Stimulated activated naive CD8-positive, alpha-beta T cell treated with anti-CD3 and anti-CD28 coated beads, Interleukin-15, Interleukin-2, amounts not matched to agents 100 ng/mL and 50 ng/mL, for 24 hours (primary cell): ENCODE measurements at regions not wholly inside any gene's neighbourhood (a gene's known extent, or its start where the extent isn't known, plus 50 kb on each side); places are given as distances from the start of the nearest gene placed in this dataset.

Experiments
- H3K27ac Mint-ChIP-seq: one replicate; pipeline ENCODE4 v1.8.0; 2021; ENCODE audit warnings: mild to moderate bottlenecking, mixed read lengths
- H3K27me3 Mint-ChIP-seq: one replicate; pipeline ENCODE4 v1.8.0; 2021; ENCODE audit warnings: mixed read lengths
- H3K36me3 Mint-ChIP-seq: one replicate; pipeline ENCODE4 v1.8.0; 2021; ENCODE audit warnings: low read depth, mixed read lengths
- H3K4me1 Mint-ChIP-seq: one replicate; pipeline ENCODE4 v1.8.0; 2021; ENCODE audit warnings: low read depth, mixed read lengths
- H3K4me3 Mint-ChIP-seq: one replicate; pipeline ENCODE4 v1.8.0; 2021; ENCODE audit warnings: mild to moderate bottlenecking, mixed read lengths
- H3K9me3 Mint-ChIP-seq: one replicate; pipeline ENCODE4 v1.8.0; 2021; ENCODE audit warnings: mixed read lengths

DNA sequence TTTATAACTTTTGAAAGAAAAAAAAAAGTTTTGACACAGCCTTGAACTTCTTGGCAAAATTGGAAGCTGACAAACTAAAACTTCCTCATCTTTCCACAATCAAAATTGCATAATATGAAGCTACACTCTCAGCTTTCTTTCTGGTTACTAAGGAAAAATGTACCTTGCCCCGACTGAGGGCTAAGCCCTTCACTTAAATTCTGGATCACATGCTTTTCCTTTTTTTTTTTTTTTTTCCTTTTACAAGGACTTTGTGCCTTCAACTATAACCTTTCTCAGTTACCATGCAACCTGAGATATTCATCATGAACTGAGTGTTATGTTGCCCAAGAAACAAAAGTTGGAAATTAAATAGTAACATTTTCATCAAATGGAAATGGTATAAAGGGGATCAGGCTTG lies 188.5 kb upstream of the CARD18 start:
- H3K9me3 Mint-ChIP-seq: no peaks in the 10 kb centered on the region
- no peaks in the 10 kb centered on the region for H3K36me3 Mint-ChIP-seq
- H3K4me1 Mint-ChIP-seq: no peaks in the 10 kb centered on the region
- no peaks in the 10 kb centered on the region for H3K27me3 Mint-ChIP-seq
- H3K4me3 Mint-ChIP-seq: no peak overlapping the region
- H3K27ac Mint-ChIP-seq: no peak overlapping the region

DNA sequence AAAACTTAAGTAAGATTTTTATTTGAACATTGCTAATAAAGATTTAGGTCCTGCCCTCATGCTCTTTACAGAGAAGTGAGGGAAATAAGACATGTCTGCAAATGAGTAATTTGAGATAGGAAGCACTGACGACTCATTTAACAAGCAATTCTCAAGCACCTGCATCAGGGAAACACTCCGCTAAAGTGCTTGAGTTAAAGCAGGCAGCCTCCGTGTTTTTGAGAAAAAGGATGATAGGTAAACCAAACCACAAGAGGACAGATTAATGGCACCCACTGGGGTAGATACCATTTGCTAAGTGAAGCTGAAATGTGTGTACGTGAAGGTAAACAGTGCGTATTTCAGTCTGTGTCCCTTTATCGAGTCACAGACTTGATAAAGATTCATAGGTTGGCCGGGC lies 184.6 kb upstream of the CARD18 start:
- Mint-ChIP-seq H3K27me3 (peaks cover 7% of the 10 kb centered on the region), H3K4me1 (no peaks in the 10 kb centered on the region), H3K4me3 (no peak overlapping the region), H3K9me3 (no peaks in the 10 kb centered on the region), H3K36me3 (no peaks in the 10 kb centered on the region), H3K27ac (no peak overlapping the region)

GRCh38 chr11:105321696-105322095 lies 182.1 kb upstream of the CARD18 start:
- no peaks in the 10 kb centered on the region for H3K4me1 Mint-ChIP-seq
- no peak overlapping the region for H3K4me3 Mint-ChIP-seq
- peaks cover 7% of the 10 kb centered on the region for H3K27me3 Mint-ChIP-seq
- no peaks in the 10 kb centered on the region for H3K9me3 Mint-ChIP-seq
- no peaks in the 10 kb centered on the region for H3K36me3 Mint-ChIP-seq
- H3K27ac Mint-ChIP-seq: no peak overlapping the region

- no peaks in the 10 kb centered on the region for H3K27me3 Mint-ChIP-seq
- no peaks in the 10 kb centered on the region for H3K9me3 Mint-ChIP-seq
- H3K27ac Mint-ChIP-seq: no peak overlapping the region
- H3K4me3 Mint-ChIP-seq: no peak overlapping the region
- no peaks in the 10 kb centered on the region for H3K36me3 Mint-ChIP-seq
- H3K4me1 Mint-ChIP-seq: no peaks in the 10 kb centered on the region
Observed at GRCh38 chr11:105315287-105315686, 175.7 kb upstream of the CARD18 start.

- Mint-ChIP-seq H3K9me3 (no peaks in the 10 kb centered on the region), H3K4me1 (no peaks in the 10 kb centered on the region), H3K27ac (no peak overlapping the region), H3K4me3 (no peak overlapping the region), H3K36me3 (no peaks in the 10 kb centered on the region), H3K27me3 (no peaks in the 10 kb centered on the region)
Observed at GRCh38 chr11:105312266-105312665, 172.7 kb upstream of the CARD18 start.

GRCh38 chr11:105298630-105299029 lies 159.1 kb upstream of the CARD18 start:
- H3K4me3 Mint-ChIP-seq: no peak overlapping the region
- peaks cover 3% of the 10 kb centered on the region for H3K9me3 Mint-ChIP-seq
- H3K27me3 Mint-ChIP-seq: peaks cover 11% of the 10 kb centered on the region
- H3K27ac Mint-ChIP-seq: peak overlapping the region; percentile 71
- no peaks in the 10 kb centered on the region for H3K36me3 Mint-ChIP-seq
- peaks cover 25% of the 10 kb centered on the region for H3K4me1 Mint-ChIP-seq

- H3K27me3 Mint-ChIP-seq: peaks cover 10% of the 10 kb centered on the region
- H3K9me3 Mint-ChIP-seq: peaks cover 3% of the 10 kb centered on the region
- H3K27ac Mint-ChIP-seq: peak overlapping the region; percentile 71
- H3K4me1 Mint-ChIP-seq: peaks cover 25% of the 10 kb centered on the region
- H3K4me3 Mint-ChIP-seq: no peak overlapping the region
- H3K36me3 Mint-ChIP-seq: no peaks in the 10 kb centered on the region
Observed at GRCh38 chr11:105298174-105298573, 158.6 kb upstream of the CARD18 start.

DNA sequence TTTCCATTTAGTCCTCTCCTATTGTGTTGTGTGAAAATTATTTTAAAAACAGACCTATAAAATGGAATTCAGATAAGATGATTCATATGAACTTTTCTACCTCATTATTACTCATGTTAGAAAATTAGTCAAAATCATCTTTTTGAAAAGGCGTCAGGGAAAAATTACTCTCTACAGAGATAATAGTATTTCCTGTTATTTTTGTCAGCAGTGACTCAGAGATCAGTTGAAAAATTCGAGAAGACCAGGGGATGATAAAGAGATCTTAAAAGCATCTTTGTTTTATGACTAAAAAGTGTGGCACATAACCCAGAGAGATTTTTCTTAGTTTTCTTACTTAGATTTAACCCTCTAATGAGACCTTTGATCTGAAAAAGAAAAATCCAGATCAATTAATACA lies 157.9 kb upstream of the CARD18 start:
- peaks cover 3% of the 10 kb centered on the region for H3K9me3 Mint-ChIP-seq
- H3K36me3 Mint-ChIP-seq: no peaks in the 10 kb centered on the region
- H3K27me3 Mint-ChIP-seq: peaks cover 8% of the 10 kb centered on the region
- H3K4me3 Mint-ChIP-seq: peak overlapping the region; percentile 28
- peak overlapping the region; percentile 81 for H3K27ac Mint-ChIP-seq
- H3K4me1 Mint-ChIP-seq: peaks cover 25% of the 10 kb centered on the region

DNA sequence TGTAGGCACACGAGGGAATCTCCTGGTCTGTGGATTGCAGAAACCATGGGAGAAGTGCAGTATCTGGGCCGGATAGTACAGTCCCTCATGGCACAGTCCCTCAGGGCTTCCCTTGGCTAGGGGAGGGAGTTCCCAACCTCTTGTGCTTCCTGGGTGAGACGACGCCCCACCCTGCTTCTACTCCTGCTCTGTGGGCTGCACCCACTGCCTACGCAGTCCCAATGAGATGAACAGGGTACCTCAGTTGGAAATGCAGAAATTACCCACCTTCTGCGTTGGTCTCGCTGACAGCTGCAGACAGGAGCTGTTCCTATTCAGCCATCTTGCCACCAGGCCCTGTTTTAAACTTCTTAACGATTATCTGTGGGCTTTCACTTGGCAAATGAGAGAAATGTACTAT lies 157.2 kb upstream of the CARD18 start:
- peaks cover 8% of the 10 kb centered on the region for H3K27me3 Mint-ChIP-seq
- H3K4me3 Mint-ChIP-seq: no peak overlapping the region
- peaks cover 25% of the 10 kb centered on the region for H3K4me1 Mint-ChIP-seq
- peaks cover 3% of the 10 kb centered on the region for H3K9me3 Mint-ChIP-seq
- H3K27ac Mint-ChIP-seq: peak overlapping the region; percentile 81
- no peaks in the 10 kb centered on the region for H3K36me3 Mint-ChIP-seq

GRCh38 chr11:105296386-105296785 lies 156.8 kb upstream of the CARD18 start:
- peaks cover 25% of the 10 kb centered on the region for H3K4me1 Mint-ChIP-seq
- H3K27me3 Mint-ChIP-seq: peaks cover 8% of the 10 kb centered on the region
- no peak overlapping the region for H3K4me3 Mint-ChIP-seq
- no peak overlapping the region for H3K27ac Mint-ChIP-seq
- no peaks in the 10 kb centered on the region for H3K36me3 Mint-ChIP-seq
- H3K9me3 Mint-ChIP-seq: peaks cover 3% of the 10 kb centered on the region

GRCh38 chr11:105282658-105283057 lies 143.1 kb upstream of the CARD18 start:
- no peaks in the 10 kb centered on the region for H3K36me3 Mint-ChIP-seq
- H3K27me3 Mint-ChIP-seq: peaks cover 20% of the 10 kb centered on the region
- H3K4me1 Mint-ChIP-seq: no peaks in the 10 kb centered on the region
- no peak overlapping the region for H3K4me3 Mint-ChIP-seq
- peaks cover 3% of the 10 kb centered on the region for H3K9me3 Mint-ChIP-seq
- no peak overlapping the region for H3K27ac Mint-ChIP-seq

GRCh38 chr11:105274631-105275030 lies 135.1 kb upstream of the CARD18 start:
- no peak overlapping the region for H3K27ac Mint-ChIP-seq
- no peak overlapping the region for H3K4me3 Mint-ChIP-seq
- no peaks in the 10 kb centered on the region for H3K27me3 Mint-ChIP-seq
- no peaks in the 10 kb centered on the region for H3K4me1 Mint-ChIP-seq
- H3K36me3 Mint-ChIP-seq: no peaks in the 10 kb centered on the region
- H3K9me3 Mint-ChIP-seq: peaks cover 4% of the 10 kb centered on the region

DNA sequence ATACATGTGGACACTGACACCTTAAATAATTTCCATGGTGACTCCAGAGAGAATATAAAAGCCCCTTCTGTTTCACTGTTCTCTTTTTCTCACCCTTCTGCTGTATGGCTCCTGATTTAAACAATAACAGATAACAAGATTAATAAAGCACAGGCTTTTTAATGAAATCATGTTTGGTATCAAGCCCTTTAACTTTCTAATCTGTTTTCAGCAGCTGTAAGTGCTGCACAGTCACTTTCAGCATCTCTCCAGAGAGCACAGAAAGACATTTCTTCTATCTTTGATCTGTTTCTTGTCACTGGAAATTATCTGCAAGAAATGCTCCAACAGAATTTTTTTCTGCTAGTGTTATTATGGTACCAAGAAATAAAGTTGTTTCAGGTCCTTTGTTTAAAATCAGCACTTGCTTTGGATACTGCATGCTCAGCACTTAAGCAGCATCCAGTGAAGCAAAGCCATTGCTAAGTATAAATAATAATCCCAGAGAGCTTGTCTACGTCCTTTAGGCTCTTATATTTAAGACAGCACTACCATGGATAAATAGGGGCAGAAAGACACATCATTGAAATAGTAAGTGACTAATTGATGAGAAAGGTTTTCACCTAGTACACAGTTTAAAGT lies 134.2 kb upstream of the CARD18 start:
- H3K9me3 Mint-ChIP-seq: peaks cover 4% of the 10 kb centered on the region
- H3K36me3 Mint-ChIP-seq: no peaks in the 10 kb centered on the region
- no peaks in the 10 kb centered on the region for H3K27me3 Mint-ChIP-seq
- H3K4me3 Mint-ChIP-seq: no peak overlapping the region
- H3K27ac Mint-ChIP-seq: no peak overlapping the region
- H3K4me1 Mint-ChIP-seq: no peaks in the 10 kb centered on the region

GRCh38 chr11:105269862-105270261 lies 130.3 kb upstream of the CARD18 start:
- Mint-ChIP-seq H3K9me3 (peaks cover 4% of the 10 kb centered on the region), H3K27me3 (no peaks in the 10 kb centered on the region), H3K4me1 (no peaks in the 10 kb centered on the region), H3K27ac (no peak overlapping the region), H3K36me3 (no peaks in the 10 kb centered on the region), H3K4me3 (no peak overlapping the region)

- Mint-ChIP-seq H3K4me1 (no peaks in the 10 kb centered on the region), H3K27ac (no peak overlapping the region), H3K27me3 (no peaks in the 10 kb centered on the region), H3K4me3 (no peak overlapping the region), H3K9me3 (peaks cover 4% of the 10 kb centered on the region), H3K36me3 (no peaks in the 10 kb centered on the region)
Observed at GRCh38 chr11:105268404-105269062, 129.0 kb upstream of the CARD18 start.

GRCh38 chr11:105265845-105266244 lies 126.3 kb upstream of the CARD18 start:
- Mint-ChIP-seq H3K27ac (no peak overlapping the region), H3K36me3 (no peaks in the 10 kb centered on the region), H3K4me3 (no peak overlapping the region), H3K9me3 (peaks cover under 1% of the 10 kb centered on the region), H3K27me3 (peaks cover 5% of the 10 kb centered on the region), H3K4me1 (no peaks in the 10 kb centered on the region)
